Breast epithelium (tissue), 4 donors: ENCODE measurements at regions not wholly inside any gene's neighbourhood (a gene's known extent, or its start where the extent isn't known, plus 50 kb on each side); places are given as distances from the start of the nearest gene placed in this dataset.

Experiments
- DNase-seq, 2 donors: peaks; one replicate each; pipeline ENCODE4 v3.0.0-alpha.2; 2019; ENCODE audit warnings: low spot score in 2 of 2
- H3K27ac ChIP-seq, 2 donors: fragments of 200-600 bp; sonication (generic) in 1 of 2; one replicate each; pipeline ENCODE4 v1.5.1; 2016 to 2019; ENCODE audit warnings: mild to moderate bottlenecking in 1 of 2
- H3K27me3 ChIP-seq, 2 donors: fragments of 200-600 bp; sonication (generic) in 1 of 2; one replicate each; pipeline versions ENCODE4 v1.5.1 to v1.6.0; 2017 to 2019; ENCODE audit warnings: control low read depth in 1 of 2, mild to moderate bottlenecking in 1 of 2
- H3K36me3 ChIP-seq: fragments of 200-600 bp; one replicate; pipeline ENCODE4 v1.5.1; 2019
- H3K4me1 ChIP-seq, 2 donors: fragments of 200-600 bp; sonication (generic); one replicate each; pipeline ENCODE4 v1.5.1; 2016 to 2019; ENCODE audit warnings: control low read depth in 1 of 2
- H3K4me3 ChIP-seq, 3 donors: fragments of 200-600 bp; sonication (generic); 1 replicate in 2 of 3; 2 replicates in 1 of 3; pipeline ENCODE4 v1.5.1; 2016 to 2019; ENCODE audit warnings: mild to moderate bottlenecking in 3 of 3, moderate library complexity in 2 of 3
- H3K9me3 ChIP-seq, 2 donors: fragments of 200-600 bp; sonication (generic) in 1 of 2; one replicate each; pipeline ENCODE4 v1.5.1; 2016 to 2019; ENCODE audit warnings: control low read depth in 1 of 2
- POLR2A ChIP-seq: fragments of 450-650 bp; IDR thresholded peaks from one replicate; pipeline ENCODE4 v1.6.1; 2016; ENCODE audit warnings: antibody characterized with exemption, mild to moderate bottlenecking, moderate library complexity
- POLR2AphosphoS5 ChIP-seq, 3 donors: sonication (generic); formaldehyde crosslinking; IDR thresholded peaks; one replicate each; pipeline ENCODE4 v1.6.1; 2017; ENCODE audit warnings: antibody characterized with exemption in 3 of 3
- intact Hi-C: fragments of 100-400 bp; cut with DNase I; formaldehyde crosslinking; loops from one replicate; pipeline ENCODE4 v1.15.1; 2023; ENCODE audit warnings: low total_unique reads
- TF ChIP-seq, protein P1 (sequence below), 3 donors: fragments of 450-650 bp; IDR thresholded peaks; one replicate each; pipeline ENCODE4 v1.5.1; 2016 to 2017; ENCODE audit warnings: antibody characterized with exemption in 3 of 3, mild to moderate bottlenecking in 3 of 3, moderate library complexity in 3 of 3

DNA sequence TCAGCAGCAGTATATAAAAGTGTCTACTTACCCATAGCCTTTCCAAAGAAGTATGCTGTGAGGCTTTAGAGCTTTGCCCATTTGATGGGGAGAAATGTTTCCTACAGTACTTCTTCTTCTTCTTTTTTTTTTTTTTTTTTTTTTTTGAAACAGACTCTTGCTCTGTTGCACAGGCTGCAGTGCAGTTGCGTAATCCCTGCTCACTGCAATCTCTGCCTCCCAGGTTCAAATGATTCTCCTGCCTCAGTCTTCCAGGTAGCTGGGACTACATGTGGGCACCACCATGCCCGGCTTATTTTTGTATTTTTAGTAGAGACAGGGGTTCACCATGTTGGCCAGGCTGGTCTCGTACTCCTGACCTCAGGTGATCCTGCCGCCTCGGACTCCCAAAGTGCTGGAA lies 101.7 kb upstream of the TMEM26 start:
- Histone ChIP-seq H3K9me3 (no peaks in the 10 kb centered on the region), H3K27me3 (no peaks in the 10 kb centered on the region), H3K27ac (no peak overlapping the region), H3K4me3 (no peak overlapping the region), H3K4me1 (no peaks in the 10 kb centered on the region), H3K36me3 (no peaks in the 10 kb centered on the region)
- TF ChIP-seq POLR2A: no peak
- TF ChIP-seq POLR2AphosphoS5 (IDR thresholded peaks at IDR 0.05): no peak
- TF ChIP-seq, protein P1, sequence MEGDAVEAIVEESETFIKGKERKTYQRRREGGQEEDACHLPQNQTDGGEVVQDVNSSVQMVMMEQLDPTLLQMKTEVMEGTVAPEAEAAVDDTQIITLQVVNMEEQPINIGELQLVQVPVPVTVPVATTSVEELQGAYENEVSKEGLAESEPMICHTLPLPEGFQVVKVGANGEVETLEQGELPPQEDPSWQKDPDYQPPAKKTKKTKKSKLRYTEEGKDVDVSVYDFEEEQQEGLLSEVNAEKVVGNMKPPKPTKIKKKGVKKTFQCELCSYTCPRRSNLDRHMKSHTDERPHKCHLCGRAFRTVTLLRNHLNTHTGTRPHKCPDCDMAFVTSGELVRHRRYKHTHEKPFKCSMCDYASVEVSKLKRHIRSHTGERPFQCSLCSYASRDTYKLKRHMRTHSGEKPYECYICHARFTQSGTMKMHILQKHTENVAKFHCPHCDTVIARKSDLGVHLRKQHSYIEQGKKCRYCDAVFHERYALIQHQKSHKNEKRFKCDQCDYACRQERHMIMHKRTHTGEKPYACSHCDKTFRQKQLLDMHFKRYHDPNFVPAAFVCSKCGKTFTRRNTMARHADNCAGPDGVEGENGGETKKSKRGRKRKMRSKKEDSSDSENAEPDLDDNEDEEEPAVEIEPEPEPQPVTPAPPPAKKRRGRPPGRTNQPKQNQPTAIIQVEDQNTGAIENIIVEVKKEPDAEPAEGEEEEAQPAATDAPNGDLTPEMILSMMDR (IDR thresholded peaks at IDR 0.05): no peak
- intact Hi-C loops: no loop called here
- DNase-seq: no peak

DNA sequence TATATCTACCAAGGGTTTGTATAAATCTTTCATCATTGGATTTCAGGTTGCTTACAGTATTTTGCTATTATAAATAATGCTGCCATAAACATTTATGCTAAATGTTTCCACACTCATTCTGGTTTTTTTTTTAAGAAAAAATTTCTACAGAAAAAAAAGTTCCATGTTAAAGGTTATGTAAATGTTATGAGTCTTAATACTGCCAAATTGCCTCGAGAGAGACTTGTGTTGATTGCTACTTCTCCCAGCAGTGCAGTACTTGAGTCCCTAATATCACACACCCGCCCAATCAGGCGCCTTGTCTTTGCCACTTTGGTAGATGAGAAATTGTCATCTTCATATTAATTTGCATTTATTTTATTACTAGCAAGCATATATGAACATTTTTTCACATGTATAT lies 96.7 kb upstream of the TMEM26 start:
- Histone ChIP-seq H3K27ac (no peak overlapping the region), H3K36me3 (no peaks in the 10 kb centered on the region), H3K4me3 (no peak overlapping the region), H3K4me1 (no peaks in the 10 kb centered on the region), H3K27me3 (no peaks in the 10 kb centered on the region), H3K9me3 (no peaks in the 10 kb centered on the region)
- intact Hi-C loops: no loop called here
- no peak for DNase-seq
- TF ChIP-seq, protein P1 (IDR thresholded peaks at IDR 0.05): no peak
- no peak for TF ChIP-seq POLR2A
- no peak for TF ChIP-seq POLR2AphosphoS5 (IDR thresholded peaks at IDR 0.05)

DNA sequence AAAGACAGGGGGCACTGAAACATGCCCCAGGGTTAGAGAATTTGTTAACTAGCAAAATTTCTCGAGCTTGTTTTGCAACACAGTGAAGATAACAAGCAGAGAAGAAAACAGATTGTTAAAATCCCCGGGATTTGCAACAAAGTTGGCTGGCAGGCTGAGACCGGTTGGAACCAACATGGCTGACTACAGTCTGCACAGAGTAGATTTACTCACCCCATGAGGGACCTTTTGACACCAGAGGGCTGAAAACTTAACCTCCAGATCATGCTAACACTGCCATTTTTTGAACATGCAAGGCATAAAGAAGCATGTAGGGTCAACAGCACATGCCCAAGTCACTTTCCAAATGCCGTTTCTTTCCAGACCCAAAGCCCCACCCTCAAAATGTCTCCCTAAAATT lies 95.2 kb upstream of the TMEM26 start:
- Histone ChIP-seq H3K36me3 (no peaks in the 10 kb centered on the region), H3K4me1 (no peaks in the 10 kb centered on the region), H3K4me3 (no peak overlapping the region), H3K27me3 (no peaks in the 10 kb centered on the region), H3K27ac (no peak overlapping the region), H3K9me3 (no peaks in the 10 kb centered on the region)
- DNase-seq: no peak
- intact Hi-C loops: no loop called here
- TF ChIP-seq POLR2AphosphoS5 (IDR thresholded peaks at IDR 0.05) (no peak), POLR2A (no peak)
- TF ChIP-seq, protein P1 (IDR thresholded peaks at IDR 0.05): no peak

DNA sequence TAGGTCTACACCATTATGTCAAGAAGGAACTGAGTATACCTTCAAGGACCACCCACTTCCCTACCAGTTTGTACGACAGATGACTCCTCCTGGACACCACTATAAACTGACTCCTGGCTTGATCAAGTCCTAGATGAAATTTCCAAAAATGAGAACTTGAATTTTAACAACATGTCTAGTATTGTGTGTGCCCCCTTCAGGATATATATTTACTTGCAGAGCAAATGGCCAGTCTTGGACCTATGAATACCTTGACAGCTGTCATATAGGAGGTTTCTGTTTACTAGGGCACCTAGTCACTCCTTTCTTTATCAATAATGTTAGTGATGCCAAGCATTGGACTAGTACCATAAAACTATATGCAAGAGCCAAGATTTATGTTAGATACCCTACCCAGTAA lies 94.1 kb upstream of the TMEM26 start:
- H3K36me3 ChIP-seq: no peaks in the 10 kb centered on the region
- DNase-seq: no peak
- intact Hi-C loops: no loop called here
- H3K4me1 ChIP-seq: no peaks in the 10 kb centered on the region
- H3K27me3 ChIP-seq: no peaks in the 10 kb centered on the region
- no peak overlapping the region for H3K4me3 ChIP-seq
- H3K27ac ChIP-seq: no peak overlapping the region
- TF ChIP-seq POLR2A (no peak), POLR2AphosphoS5 (IDR thresholded peaks at IDR 0.05) (no peak)
- TF ChIP-seq, protein P1 (IDR thresholded peaks at IDR 0.05): no peak
- no peaks in the 10 kb centered on the region for H3K9me3 ChIP-seq

DNA sequence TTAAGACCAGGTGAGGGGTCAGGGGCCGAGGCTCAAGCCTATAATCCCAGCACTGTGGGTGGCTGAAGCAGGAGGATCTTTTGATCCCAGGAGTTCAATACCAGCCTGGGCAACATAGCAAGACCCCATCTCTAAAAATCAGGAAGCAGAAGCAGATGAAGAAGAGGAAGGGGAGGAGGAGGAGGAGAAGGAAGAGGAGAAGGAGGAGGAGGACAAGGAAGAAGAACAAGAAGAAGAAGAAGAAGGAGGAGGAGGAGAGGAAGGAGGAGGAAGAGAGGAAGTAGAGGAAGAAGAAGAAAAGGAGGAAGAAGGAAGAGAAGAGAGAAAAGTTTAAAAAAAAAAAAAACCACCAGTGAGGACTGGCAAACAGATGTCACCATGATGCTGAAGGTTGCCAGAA lies 92.0 kb upstream of the TMEM26 start:
- Histone ChIP-seq H3K9me3 (no peaks in the 10 kb centered on the region), H3K27ac (no peak overlapping the region), H3K4me3 (no peak overlapping the region), H3K4me1 (no peaks in the 10 kb centered on the region), H3K36me3 (no peaks in the 10 kb centered on the region), H3K27me3 (no peaks in the 10 kb centered on the region)
- TF ChIP-seq POLR2A (no peak), POLR2AphosphoS5 (IDR thresholded peaks at IDR 0.05) (no peak)
- TF ChIP-seq, protein P1 (IDR thresholded peaks at IDR 0.05): no peak
- intact Hi-C loops: no loop called here
- no peak for DNase-seq
